ENCODE measurements at regions not wholly inside any gene's neighbourhood (a gene's known extent, or its start where the extent isn't known, plus 50 kb on each side); places are given as distances from the start of the nearest gene placed in this dataset.

- Histone ChIP-seq H3K4me2 (no peak overlapping the region), H3K9me3 (peaks cover 18% of the 10 kb centered on the region), H3K9ac (no peak overlapping the region), H4K20me1 (no peaks in the 10 kb centered on the region), H3K4me1 (no peaks in the 10 kb centered on the region), H3K36me3 (no peaks in the 10 kb centered on the region), H3K27me3 (no peaks in the 10 kb centered on the region), H3K4me3 (no peak overlapping the region), H3K27ac (no peak overlapping the region)
- no peak for TF ChIP-seq Cebpa-rat (IDR thresholded peaks at IDR 0.05)
Measured at GRCh38 chr10:10164848-10165247, 852.8 kb upstream of the CELF2 start.

DNA sequence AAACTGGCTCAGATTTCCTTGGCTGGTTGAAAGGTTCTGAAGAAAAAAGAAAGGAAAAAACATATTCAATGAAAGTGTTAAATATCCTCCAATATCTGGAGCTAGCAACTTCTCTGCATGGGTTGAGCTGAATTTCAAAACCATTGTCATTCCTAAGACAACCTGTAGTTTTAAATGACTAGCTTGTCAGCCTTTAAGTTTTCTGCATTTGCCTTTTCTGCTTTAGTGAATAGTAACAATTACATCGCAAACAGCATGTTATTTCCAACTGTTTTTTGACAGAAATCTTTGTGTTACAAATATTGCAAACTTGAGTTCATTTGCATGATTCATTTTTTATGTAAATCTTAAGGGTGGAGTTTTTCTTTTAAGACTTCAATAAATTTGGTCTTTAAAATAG, 852.3 kb upstream of the CELF2 start:
- Histone ChIP-seq H3K4me1 (no peaks in the 10 kb centered on the region), H3K9me3 (peaks cover 15% of the 10 kb centered on the region), H4K20me1 (no peaks in the 10 kb centered on the region), H3K9ac (no peak overlapping the region), H3K4me2 (no peak overlapping the region), H3K36me3 (no peaks in the 10 kb centered on the region), H3K27ac (no peak overlapping the region), H3K4me3 (no peak overlapping the region), H3K27me3 (no peaks in the 10 kb centered on the region)
- TF ChIP-seq Cebpa-rat (IDR thresholded peaks at IDR 0.05): no peak

DNA sequence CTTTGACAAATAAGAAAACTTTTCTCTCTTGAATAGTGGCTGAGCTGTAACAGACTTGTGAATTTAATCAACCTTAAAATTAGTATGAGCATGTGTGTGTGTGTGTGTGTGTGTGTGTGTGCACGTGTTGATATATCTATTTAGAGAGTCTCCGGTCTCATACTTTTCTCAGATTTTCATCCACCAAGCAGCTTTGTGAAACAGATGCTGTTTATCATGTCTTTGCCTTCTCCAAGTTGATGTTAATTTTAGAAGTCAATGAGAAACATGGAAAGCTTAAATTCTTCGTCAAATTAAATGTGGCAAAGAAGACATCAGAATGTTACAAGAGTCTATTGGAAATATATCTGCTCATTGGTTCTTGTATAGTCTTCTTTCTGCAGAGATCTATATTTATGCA, 839.2 kb upstream of the CELF2 start:
- H3K9me3 ChIP-seq: no peaks in the 10 kb centered on the region
- H3K36me3 ChIP-seq: no peaks in the 10 kb centered on the region
- H3K27me3 ChIP-seq: no peaks in the 10 kb centered on the region
- H4K20me1 ChIP-seq: no peaks in the 10 kb centered on the region
- no peak overlapping the region for H3K4me2 ChIP-seq
- no peak overlapping the region for H3K4me3 ChIP-seq
- TF ChIP-seq Cebpa-rat (IDR thresholded peaks at IDR 0.05): no peak
- no peak overlapping the region for H3K9ac ChIP-seq
- H3K27ac ChIP-seq: no peak overlapping the region
- H3K4me1 ChIP-seq: no peaks in the 10 kb centered on the region

GRCh38 chr10:10193848-10194247, 823.8 kb upstream of the CELF2 start:
- Histone ChIP-seq H3K27ac (no peak overlapping the region), H3K4me2 (no peak overlapping the region), H3K9me3 (no peaks in the 10 kb centered on the region), H3K4me1 (no peaks in the 10 kb centered on the region), H3K4me3 (no peak overlapping the region), H4K20me1 (no peaks in the 10 kb centered on the region), H3K9ac (no peak overlapping the region), H3K36me3 (no peaks in the 10 kb centered on the region), H3K27me3 (no peaks in the 10 kb centered on the region)
- no peak for TF ChIP-seq Cebpa-rat (IDR thresholded peaks at IDR 0.05)

DNA sequence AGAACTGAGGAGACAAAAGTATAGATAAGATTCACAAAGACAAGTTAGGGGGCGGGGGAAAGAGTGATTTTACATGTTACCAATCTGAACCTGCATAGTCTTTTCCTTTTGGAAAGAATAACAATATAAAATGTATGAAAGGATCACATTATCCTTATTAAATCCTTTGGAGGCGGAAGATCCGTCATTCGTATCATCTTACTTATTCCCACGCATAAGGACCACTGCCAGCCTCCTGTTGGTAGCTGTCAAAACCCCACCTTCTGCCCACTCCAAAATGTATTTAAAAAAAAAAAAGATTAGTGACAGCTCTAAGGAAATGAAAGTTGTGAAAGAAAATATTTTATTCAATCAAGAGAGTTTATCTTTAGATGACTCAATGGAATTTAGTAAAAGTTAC, 821.0 kb upstream of the CELF2 start:
- TF ChIP-seq Cebpa-rat (IDR thresholded peaks at IDR 0.05): no peak
- H3K9ac ChIP-seq: no peak overlapping the region

DNA sequence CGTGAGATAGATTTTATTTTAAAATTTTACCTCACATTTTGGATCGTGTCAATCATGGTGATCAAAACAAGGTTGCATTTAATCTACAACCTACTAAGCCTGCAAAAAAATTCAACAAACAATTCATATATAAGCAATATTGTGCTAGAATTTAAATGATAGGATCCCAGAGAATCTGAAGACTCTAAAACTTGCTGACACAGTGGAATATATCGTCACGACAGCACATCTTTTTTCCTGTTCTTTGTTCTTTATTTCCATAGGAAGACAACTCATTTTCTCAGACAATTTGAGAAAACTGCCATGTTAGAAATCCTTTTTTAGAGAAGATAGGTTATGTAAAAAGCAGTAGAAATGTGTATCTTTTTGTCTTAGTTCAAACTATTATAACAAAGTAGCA, 820.2 kb upstream of the CELF2 start:
- Histone ChIP-seq H3K27ac (no peak overlapping the region), H3K4me1 (no peaks in the 10 kb centered on the region), H3K9me3 (no peaks in the 10 kb centered on the region), H3K4me2 (no peak overlapping the region), H3K9ac (no peak overlapping the region), H3K36me3 (no peaks in the 10 kb centered on the region), H3K27me3 (no peaks in the 10 kb centered on the region), H4K20me1 (no peaks in the 10 kb centered on the region), H3K4me3 (no peak overlapping the region)
- no peak for TF ChIP-seq Cebpa-rat (IDR thresholded peaks at IDR 0.05)

More for the DNA sequence above, 821.0 kb upstream of the CELF2 start:
- H3K36me3 ChIP-seq: no peaks in the 10 kb centered on the region
- no peaks in the 10 kb centered on the region for H3K9me3 ChIP-seq
- no peaks in the 10 kb centered on the region for H3K4me1 ChIP-seq
- H3K27me3 ChIP-seq: no peaks in the 10 kb centered on the region
- H3K4me2 ChIP-seq: no peak overlapping the region
- H4K20me1 ChIP-seq: no peaks in the 10 kb centered on the region
- H3K27ac ChIP-seq: no peak overlapping the region
- no peak overlapping the region for H3K4me3 ChIP-seq

- Histone ChIP-seq H3K4me1 (no peaks in the 10 kb centered on the region), H3K27ac (no peak overlapping the region)
Measured at GRCh38 chr10:10198363-10198762, 819.3 kb upstream of the CELF2 start.

DNA sequence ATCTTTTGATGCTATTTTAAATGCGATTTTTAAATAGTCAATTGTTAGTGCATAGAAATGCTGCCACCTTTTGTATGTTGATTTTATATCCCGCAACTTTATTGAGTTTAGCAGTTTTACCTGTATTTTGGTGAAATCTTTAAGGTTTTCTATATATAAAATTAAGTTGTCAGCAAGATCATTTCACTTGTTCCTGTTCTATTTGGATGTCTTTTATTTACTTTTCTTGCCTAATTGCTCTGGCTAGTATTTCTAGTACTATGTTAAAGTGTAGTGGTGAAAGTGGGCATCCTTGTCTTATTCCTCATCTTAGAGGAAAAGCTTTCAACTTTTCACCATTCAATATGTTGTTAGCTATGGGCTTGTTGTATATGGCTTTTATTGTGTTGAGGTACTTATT, 813.3 kb upstream of the CELF2 start:
- Histone ChIP-seq H3K27me3 (no peaks in the 10 kb centered on the region), H3K4me1 (peaks cover 7% of the 10 kb centered on the region), H4K20me1 (no peaks in the 10 kb centered on the region), H3K9me3 (peaks cover 13% of the 10 kb centered on the region), H3K9ac (no peak overlapping the region), H3K36me3 (no peaks in the 10 kb centered on the region), H3K4me2 (no peak overlapping the region), H3K27ac (no peak overlapping the region), H3K4me3 (no peak overlapping the region)
- TF ChIP-seq Cebpa-rat (IDR thresholded peaks at IDR 0.05): no peak

More at GRCh38 chr10:10198363-10198762, 819.3 kb upstream of the CELF2 start:
- Histone ChIP-seq H3K36me3 (no peaks in the 10 kb centered on the region), H3K4me2 (no peak overlapping the region), H3K9ac (no peak overlapping the region), H4K20me1 (no peaks in the 10 kb centered on the region), H3K9me3 (peaks cover 1% of the 10 kb centered on the region), H3K27me3 (no peaks in the 10 kb centered on the region), H3K4me3 (no peak overlapping the region)
- TF ChIP-seq Cebpa-rat (IDR thresholded peaks at IDR 0.05): no peak

GRCh38 chr10:10205906-10206305, 811.8 kb upstream of the CELF2 start:
- no peak overlapping the region for H3K9ac ChIP-seq
- H3K27me3 ChIP-seq: no peaks in the 10 kb centered on the region
- TF ChIP-seq Cebpa-rat (IDR thresholded peaks at IDR 0.05): no peak

GRCh38 chr10:10207538-10207937, 810.1 kb upstream of the CELF2 start:
- no peaks in the 10 kb centered on the region for H3K27me3 ChIP-seq
- H3K27ac ChIP-seq: no peak overlapping the region
- no peak overlapping the region for H3K4me3 ChIP-seq
- H3K4me1 ChIP-seq: peaks cover 17% of the 10 kb centered on the region
- H3K4me2 ChIP-seq: no peak overlapping the region
- TF ChIP-seq Cebpa-rat (IDR thresholded peaks at IDR 0.05): no peak
- no peak overlapping the region for H3K9ac ChIP-seq
- H3K36me3 ChIP-seq: no peaks in the 10 kb centered on the region
- no peaks in the 10 kb centered on the region for H4K20me1 ChIP-seq
- peaks cover 13% of the 10 kb centered on the region for H3K9me3 ChIP-seq

More at GRCh38 chr10:10205906-10206305, 811.8 kb upstream of the CELF2 start:
- H3K4me1 ChIP-seq: peaks cover 16% of the 10 kb centered on the region
- peaks cover 13% of the 10 kb centered on the region for H3K9me3 ChIP-seq
- no peak overlapping the region for H3K4me3 ChIP-seq
- H3K27ac ChIP-seq: no peak overlapping the region
- no peak overlapping the region for H3K4me2 ChIP-seq
- H3K36me3 ChIP-seq: no peaks in the 10 kb centered on the region
- no peaks in the 10 kb centered on the region for H4K20me1 ChIP-seq

DNA sequence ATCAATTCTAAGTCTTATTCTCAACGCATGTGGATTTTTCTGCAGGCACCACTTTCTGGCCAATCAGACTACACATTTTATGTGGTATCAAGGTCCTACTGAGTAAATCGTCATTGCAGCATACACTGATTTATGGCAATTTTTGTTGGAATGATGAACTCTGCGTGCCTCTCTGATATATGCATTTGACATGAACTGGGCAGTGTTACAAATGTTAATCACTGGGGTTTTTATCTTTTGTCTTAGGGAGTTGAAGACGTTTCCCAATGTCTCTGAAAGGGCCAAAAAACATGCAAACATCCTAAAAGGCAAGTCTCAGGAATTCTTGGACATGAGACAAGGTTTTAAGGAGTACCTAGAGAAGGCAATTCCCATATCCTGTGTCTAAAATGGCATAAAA, 809.5 kb upstream of the CELF2 start:
- Histone ChIP-seq H4K20me1 (no peaks in the 10 kb centered on the region), H3K36me3 (no peaks in the 10 kb centered on the region), H3K27ac (no peak overlapping the region), H3K9me3 (peaks cover 13% of the 10 kb centered on the region), H3K4me1 (peaks cover 23% of the 10 kb centered on the region), H3K4me2 (no peak overlapping the region), H3K27me3 (no peaks in the 10 kb centered on the region), H3K9ac (no peak overlapping the region), H3K4me3 (no peak overlapping the region)
- no peak for TF ChIP-seq Cebpa-rat (IDR thresholded peaks at IDR 0.05)

All from BLaER1 (cell line).